Gastrocnemius medialis (tissue), 4 donors: ENCODE measurements at regions not wholly inside any gene's neighbourhood (a gene's known extent, or its start where the extent isn't known, plus 50 kb on each side); places are given as distances from the start of the nearest gene placed in this dataset.

Source experiments
- POLR2A ChIP-seq, 2 donors: fragments of 450-650 bp; IDR thresholded peaks; one replicate each; pipeline ENCODE4 v1.6.1; 2017; ENCODE audit warnings: antibody characterized with exemption in 2 of 2, mild to moderate bottlenecking in 2 of 2, moderate library complexity in 2 of 2
- TF ChIP-seq, protein P1 (sequence below), 5 experiments: fragments of 450-650 bp in 3 of 5; fragments of 200-600 bp in 2 of 5; sonication (generic) in 2 of 5; IDR thresholded peaks in 4 of 5; conservative IDR thresholded peaks in 1 of 5; 1 replicate in 4 of 5; 2 replicates in 1 of 5; pipeline ENCODE4 v1.5.1; 2016 to 2019; ENCODE audit warnings: antibody characterized with exemption in 5 of 5, mild to moderate bottlenecking in 3 of 5, moderate library complexity in 3 of 5

DNA sequence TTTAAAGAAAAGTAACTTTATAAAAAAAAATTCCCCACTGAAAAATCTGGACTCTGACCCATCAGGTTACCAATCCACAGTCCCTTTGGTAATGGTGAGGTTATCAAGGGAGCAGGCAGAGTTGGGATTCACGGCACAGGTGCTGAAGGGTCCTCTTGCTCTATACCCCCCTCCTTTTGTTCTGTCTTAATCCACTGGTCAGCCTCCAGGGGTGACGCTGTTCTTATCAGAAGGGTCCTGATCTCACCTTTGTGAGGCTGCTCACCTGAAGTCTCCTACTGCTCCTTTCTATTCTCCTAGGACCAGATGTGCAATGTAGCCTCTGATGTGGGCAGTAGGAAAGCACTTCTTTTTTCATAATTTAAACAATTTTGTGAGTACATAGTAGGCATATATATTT is 80.6 kb upstream of the E2F8 start:
- TF ChIP-seq, protein P1, sequence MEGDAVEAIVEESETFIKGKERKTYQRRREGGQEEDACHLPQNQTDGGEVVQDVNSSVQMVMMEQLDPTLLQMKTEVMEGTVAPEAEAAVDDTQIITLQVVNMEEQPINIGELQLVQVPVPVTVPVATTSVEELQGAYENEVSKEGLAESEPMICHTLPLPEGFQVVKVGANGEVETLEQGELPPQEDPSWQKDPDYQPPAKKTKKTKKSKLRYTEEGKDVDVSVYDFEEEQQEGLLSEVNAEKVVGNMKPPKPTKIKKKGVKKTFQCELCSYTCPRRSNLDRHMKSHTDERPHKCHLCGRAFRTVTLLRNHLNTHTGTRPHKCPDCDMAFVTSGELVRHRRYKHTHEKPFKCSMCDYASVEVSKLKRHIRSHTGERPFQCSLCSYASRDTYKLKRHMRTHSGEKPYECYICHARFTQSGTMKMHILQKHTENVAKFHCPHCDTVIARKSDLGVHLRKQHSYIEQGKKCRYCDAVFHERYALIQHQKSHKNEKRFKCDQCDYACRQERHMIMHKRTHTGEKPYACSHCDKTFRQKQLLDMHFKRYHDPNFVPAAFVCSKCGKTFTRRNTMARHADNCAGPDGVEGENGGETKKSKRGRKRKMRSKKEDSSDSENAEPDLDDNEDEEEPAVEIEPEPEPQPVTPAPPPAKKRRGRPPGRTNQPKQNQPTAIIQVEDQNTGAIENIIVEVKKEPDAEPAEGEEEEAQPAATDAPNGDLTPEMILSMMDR (IDR thresholded peaks at IDR 0.05 in 4 of 5, conservative IDR thresholded peaks at IDR 0.05 in 1 of 5), result no peak
- no peak for TF ChIP-seq POLR2A (IDR thresholded peaks at IDR 0.05)
